ENCODE measurements at regions not wholly inside any gene's neighbourhood (a gene's known extent, or its start where the extent isn't known, plus 50 kb on each side); places are given as distances from the start of the nearest gene placed in this dataset.

- no peak for TF ChIP-seq TCF7 (CRISPR knock-in tag; IDR thresholded peaks at IDR 0.05; ENCODE audit: low read depth)
- TF ChIP-seq ZNF512 (CRISPR knock-in tag; IDR thresholded peaks at IDR 0.05; ENCODE audit: borderline replicate concordance): no peak
- TF ChIP-seq ZNF138 (CRISPR knock-in tag; conservative IDR thresholded peaks at IDR 0.05): no peak
- no peak for TF ChIP-seq RORB (CRISPR knock-in tag; IDR thresholded peaks at IDR 0.05)
- no peak for TF ChIP-seq CDX4 (CRISPR knock-in tag; IDR thresholded peaks at IDR 0.05; ENCODE audit: borderline replicate concordance)
- no peak for TF ChIP-seq RELA (CRISPR knock-in tag; IDR thresholded peaks at IDR 0.05; ENCODE audit: borderline replicate concordance)
- TF ChIP-seq ZNF396 (CRISPR knock-in tag; IDR thresholded peaks at IDR 0.05; ENCODE audit: borderline replicate concordance): no peak
- TF ChIP-seq TP53 (CRISPR knock-in tag; IDR thresholded peaks at IDR 0.05): no peak
- TF ChIP-seq GRHL2 (CRISPR knock-in tag; IDR thresholded peaks at IDR 0.05; ENCODE audit: insufficient replicate concordance, severe bottlenecking): no peak
- no peak for TF ChIP-seq TEAD1 (CRISPR knock-in tag; IDR thresholded peaks at IDR 0.05)
- TF ChIP-seq MXD4 (CRISPR knock-in tag; IDR thresholded peaks at IDR 0.05; ENCODE audit: borderline replicate concordance): no peak
- no peak for TF ChIP-seq NR2C2 (CRISPR knock-in tag; IDR thresholded peaks at IDR 0.05)
- no peak for TF ChIP-seq NR3C1 (CRISPR knock-in tag; conservative IDR thresholded peaks at IDR 0.05; ENCODE audit: low read depth)
- no peak for TF ChIP-seq FOXP1 (CRISPR knock-in tag; IDR thresholded peaks at IDR 0.05; ENCODE audit: borderline replicate concordance)
- TF ChIP-seq PRRX2 (CRISPR knock-in tag; IDR thresholded peaks at IDR 0.05): no peak
- TF ChIP-seq USF1 (CRISPR knock-in tag; IDR thresholded peaks at IDR 0.05): no peak
- no peak for TF ChIP-seq ZNF416 (CRISPR knock-in tag; IDR thresholded peaks at IDR 0.05)
- no peak for TF ChIP-seq ZNF532 (CRISPR knock-in tag; IDR thresholded peaks at IDR 0.05; ENCODE audit: borderline replicate concordance)
- no peak for TF ChIP-seq PRDM15 (CRISPR knock-in tag; IDR thresholded peaks at IDR 0.05)
- no peak for TF ChIP-seq USF2 (CRISPR knock-in tag; IDR thresholded peaks at IDR 0.05)
- DNase-seq (ENCODE audit: low spot score) (no peak), ATAC-seq (no peak)
- H3K9me3 Mint-ChIP-seq: peaks cover 42% of the 10 kb centered on the region
- 0 out of 2 replicates have a peak, but pooled peaks cover 2% of the 10 kb centered on the region for H3K36me3 Mint-ChIP-seq
- peaks cover 27% of the 10 kb centered on the region for H3K27me3 Mint-ChIP-seq (ENCODE audit: low read depth)
- no peaks in the 10 kb centered on the region for H3K4me1 Mint-ChIP-seq
- H3K4me3 Mint-ChIP-seq: no peak overlapping the region
- CTCF ChIA-PET: no interaction called here
- no peak overlapping the region for H3K27ac Mint-ChIP-seq
- POLR2A ChIA-PET: no interaction called here
Observed at GRCh38 chr17:17422217-17422610, 54.6 kb upstream of the MED9 start.

Data from WTC11 (cell line).